ENCODE measurements at regions not wholly inside any gene's neighbourhood (a gene's known extent, or its start where the extent isn't known, plus 50 kb on each side); places are given as distances from the start of the nearest gene placed in this dataset.

GRCh38 chr1:229209816-229210215 lies 61.1 kb upstream of the RAB4A start:
- Histone ChIP-seq H3K36me3 (replicated peaks; ENCODE audit: insufficient read depth, low read length) (no peaks in the 10 kb centered on the region), H3K9ac (ENCODE audit: low read length) (no peak overlapping the region), H3K9me2 (replicated peaks; ENCODE audit: insufficient read depth, low read length) (no peaks in the 10 kb centered on the region), H3K4me3 (ENCODE audit: low read length) (no peak overlapping the region), H3K4me1 (ENCODE audit: low read length) (no peaks in the 10 kb centered on the region), H3K27ac (ENCODE audit: low read length) (no peak overlapping the region), H3K4me2 (ENCODE audit: low read depth, low read length) (no peak overlapping the region), H4K20me1 (ENCODE audit: insufficient read depth, low read length) (no peaks in the 10 kb centered on the region), H2AFZ (ENCODE audit: low read length) (no peak overlapping the region), H3F3A (ENCODE audit: insufficient read depth, low read length) (no peaks in the 10 kb centered on the region), H3K9me3 (replicated peaks; ENCODE audit: insufficient read depth, low read length) (no peaks in the 10 kb centered on the region), H3K79me2 (ENCODE audit: low read length) (no peaks in the 10 kb centered on the region), H3K27me3 (replicated peaks; ENCODE audit: insufficient read depth, low read length) (no peaks in the 10 kb centered on the region)
- TF ChIP-seq EZH2 (optimal IDR thresholded peaks at IDR 0.05; ENCODE audit: low read depth, low read length) (no peak), CTCF (IDR thresholded peaks at IDR 0.05; ENCODE audit: low read length) (no peak), EZH2phosphoT487 (IDR thresholded peaks at IDR 0.05; ENCODE audit: low read length) (no peak)
- DNase-seq, result no peak

- Histone ChIP-seq H3K4me3 (ENCODE audit: low read length) (no peak overlapping the region), H3K9me3 (replicated peaks; ENCODE audit: insufficient read depth, low read length) (no peaks in the 10 kb centered on the region), H4K20me1 (ENCODE audit: insufficient read depth, low read length) (no peaks in the 10 kb centered on the region), H3K36me3 (replicated peaks; ENCODE audit: insufficient read depth, low read length) (no peaks in the 10 kb centered on the region), H3K9me2 (replicated peaks; ENCODE audit: insufficient read depth, low read length) (no peaks in the 10 kb centered on the region), H3K27ac (ENCODE audit: low read length) (no peak overlapping the region), H3K4me1 (ENCODE audit: low read length) (no peaks in the 10 kb centered on the region), H3K4me2 (ENCODE audit: low read depth, low read length) (no peak overlapping the region), H3K27me3 (replicated peaks; ENCODE audit: insufficient read depth, low read length) (no peaks in the 10 kb centered on the region), H3K9ac (ENCODE audit: low read length) (no peak overlapping the region), H3F3A (ENCODE audit: insufficient read depth, low read length) (no peaks in the 10 kb centered on the region), H3K79me2 (ENCODE audit: low read length) (no peaks in the 10 kb centered on the region), H2AFZ (ENCODE audit: low read length) (no peak overlapping the region)
- no peak for DNase-seq
- TF ChIP-seq EZH2 (optimal IDR thresholded peaks at IDR 0.05; ENCODE audit: low read depth, low read length) (no peak), EZH2phosphoT487 (IDR thresholded peaks at IDR 0.05; ENCODE audit: low read length) (no peak), CTCF (IDR thresholded peaks at IDR 0.05; ENCODE audit: low read length) (no peak)
Observed at GRCh38 chr1:229210844-229211243, 60.1 kb upstream of the RAB4A start.

GRCh38 chr1:229213797-229214196 lies 57.1 kb upstream of the RAB4A start:
- Histone ChIP-seq H3K9me3 (replicated peaks; ENCODE audit: insufficient read depth, low read length) (no peaks in the 10 kb centered on the region), H4K20me1 (ENCODE audit: insufficient read depth, low read length) (no peaks in the 10 kb centered on the region), H2AFZ (ENCODE audit: low read length) (no peak overlapping the region), H3K79me2 (ENCODE audit: low read length) (no peaks in the 10 kb centered on the region), H3K4me2 (ENCODE audit: low read depth, low read length) (no peak overlapping the region), H3K4me3 (ENCODE audit: low read length) (no peak overlapping the region), H3K4me1 (ENCODE audit: low read length) (no peaks in the 10 kb centered on the region), H3K27ac (ENCODE audit: low read length) (no peak overlapping the region), H3K27me3 (replicated peaks; ENCODE audit: insufficient read depth, low read length) (no peaks in the 10 kb centered on the region), H3K9me2 (replicated peaks; ENCODE audit: insufficient read depth, low read length) (no peaks in the 10 kb centered on the region), H3K36me3 (replicated peaks; ENCODE audit: insufficient read depth, low read length) (no peaks in the 10 kb centered on the region), H3F3A (ENCODE audit: insufficient read depth, low read length) (no peaks in the 10 kb centered on the region), H3K9ac (ENCODE audit: low read length) (no peak overlapping the region)
- TF ChIP-seq EZH2 (optimal IDR thresholded peaks at IDR 0.05; ENCODE audit: low read depth, low read length), result no peak
- no peak for TF ChIP-seq CTCF (IDR thresholded peaks at IDR 0.05; ENCODE audit: low read length)
- TF ChIP-seq EZH2phosphoT487 (IDR thresholded peaks at IDR 0.05; ENCODE audit: low read length), result no peak
- no peak for DNase-seq
